GM23248 (cell line): ENCODE measurements at regions not wholly inside any gene's neighbourhood (a gene's known extent, or its start where the extent isn't known, plus 50 kb on each side); places are given as distances from the start of the nearest gene placed in this dataset.

Experiments used
- DNase-seq: peaks from one replicate; pipeline ENCODE4 v3.0.0-alpha.2; 2015
- H2AFZ ChIP-seq: fragments of 200-600 bp; sonication (generic); 2 replicates; pipeline ENCODE4 v1.6.1; 2016; ENCODE audit warnings: antibody characterized with exemption
- H3F3A ChIP-seq: fragments of 200-600 bp; sonication (generic); 2 replicates; pipeline ENCODE4 v1.6.1; 2016; ENCODE audit warnings: mild to moderate bottlenecking, antibody characterized with exemption, mixed run types; ENCODE audit not compliant: insufficient read depth
- H3K27ac ChIP-seq: fragments of 200-600 bp; sonication (generic); 2 replicates; pipeline ENCODE4 v1.5.1; 2016; ENCODE audit warnings: mild to moderate bottlenecking
- H3K27me3 ChIP-seq: fragments of 200-600 bp; sonication (generic); replicated peaks from 2 replicates; pipeline ENCODE4 v1.6.1; 2016; ENCODE audit warnings: mild to moderate bottlenecking; ENCODE audit not compliant: insufficient read depth
- H3K36me3 ChIP-seq: fragments of 200-600 bp; sonication (generic); 2 replicates; pipeline ENCODE4 v1.6.1; 2016; ENCODE audit warnings: low read depth, mild to moderate bottlenecking
- H3K4me1 ChIP-seq: fragments of 200-600 bp; sonication (generic); 2 replicates; pipeline ENCODE4 v1.6.1; 2016; ENCODE audit warnings: mild to moderate bottlenecking; ENCODE audit not compliant: insufficient read depth
- H3K4me2 ChIP-seq: fragments of 200-600 bp; sonication (generic); one replicate; pipeline ENCODE4 v1.6.1; 2016; ENCODE audit warnings: mild to moderate bottlenecking; ENCODE audit not compliant: unreplicated experiment
- H3K4me3 ChIP-seq: fragments of 200-600 bp; sonication (generic); 2 replicates; pipeline ENCODE4 v1.5.1; 2016; ENCODE audit warnings: mild to moderate bottlenecking
- H3K79me2 ChIP-seq: fragments of 200-600 bp; sonication (generic); 2 replicates; pipeline ENCODE4 v1.6.1; 2016; ENCODE audit warnings: mild to moderate bottlenecking; ENCODE audit not compliant: insufficient read depth
- H3K9ac ChIP-seq: fragments of 200-600 bp; sonication (generic); 2 replicates; pipeline ENCODE4 v1.6.1; 2016; ENCODE audit warnings: mild to moderate bottlenecking
- H3K9me2 ChIP-seq: fragments of 200-600 bp; sonication (generic); 2 replicates; pipeline ENCODE4 v1.6.1; 2016; ENCODE audit warnings: mixed run types, mild to moderate bottlenecking, moderate library complexity; ENCODE audit not compliant: insufficient read depth
- H3K9me3 ChIP-seq: fragments of 200-600 bp; sonication (generic); one replicate; pipeline ENCODE4 v1.6.1; 2017; ENCODE audit warnings: low read depth
- H4K20me1 ChIP-seq: fragments of 200-600 bp; sonication (generic); 2 replicates; pipeline ENCODE4 v1.6.0; 2016; ENCODE audit not compliant: insufficient read depth
- EZH2 ChIP-seq: fragments of 200-600 bp; sonication (generic); IDR thresholded peaks from 2 replicates; pipeline ENCODE4 v1.6.1; 2018; ENCODE audit warnings: antibody characterized with exemption, mild to moderate bottlenecking; ENCODE audit not compliant: insufficient read depth, poor library complexity, severe bottlenecking
- EZH2phosphoT487 ChIP-seq: fragments of 200-600 bp; sonication (generic); IDR thresholded peaks from 2 replicates; pipeline ENCODE4 v1.6.1; 2018; ENCODE audit warnings: antibody characterized with exemption, moderate library complexity, mild to moderate bottlenecking, low read depth; ENCODE audit not compliant: insufficient read depth
- WGBS, 2 experiments: methylation state at CpG; one replicate each; pipeline ENCODE4 v1.1.6; 2015 to 2017; ENCODE audit warnings: low lambda C conversion rate in 2 of 2, low coverage in 1 of 2; ENCODE audit errors: missing lambda C conversion rate in 2 of 2; 5-methylcytosine and 5-hydroxymethylcytosine counted together
- in situ Hi-C: fragments of 300-500 bp; cut with MboI; formaldehyde crosslinking; loops from 2 replicates; pipeline ENCODE4 v1.15.0; 2020

DNA sequence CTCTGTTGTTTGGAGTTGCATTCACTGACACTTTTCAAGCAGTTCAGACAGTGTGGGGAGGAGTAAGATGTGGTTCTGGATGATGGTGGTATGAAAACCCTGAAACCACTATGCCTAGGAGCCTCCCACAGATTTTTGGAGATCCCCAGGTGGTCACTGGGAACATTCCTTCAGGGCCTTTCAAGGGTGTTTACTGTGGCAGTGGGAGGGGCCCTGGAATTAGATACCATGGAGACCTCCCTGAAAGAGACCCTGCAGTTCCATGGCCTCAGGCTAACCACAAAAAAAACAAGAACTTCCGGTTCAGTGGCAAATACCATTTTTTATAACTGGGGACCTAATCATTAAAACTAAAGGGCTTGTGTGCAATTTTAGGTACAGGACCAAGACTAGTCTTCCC, 79.9 kb downstream of the TMEM100 start:
- no peaks in the 10 kb centered on the region for H3K79me2 ChIP-seq
- no peak overlapping the region for H2AFZ ChIP-seq
- no peak for DNase-seq
- no peaks in the 10 kb centered on the region for H3K27me3 ChIP-seq
- WGBS, 2 experiments = 93 to 96% methylated on average over 1 of the region's 1 CpG
- H3K4me1 ChIP-seq = 0 out of 2 replicates have a peak, but pooled peaks cover 4% of the 10 kb centered on the region
- H3K27ac ChIP-seq = no peak overlapping the region
- in situ Hi-C loops = no loop called here
- no peaks in the 10 kb centered on the region for H3F3A ChIP-seq
- H3K9ac ChIP-seq = no peak overlapping the region
- no peak for TF ChIP-seq EZH2phosphoT487
- no peak for TF ChIP-seq EZH2
- no peaks in the 10 kb centered on the region for H3K36me3 ChIP-seq
- H3K9me2 ChIP-seq = no peaks in the 10 kb centered on the region
- H3K4me2 ChIP-seq = no peak overlapping the region
- no peaks in the 10 kb centered on the region for H4K20me1 ChIP-seq
- no peak overlapping the region for H3K4me3 ChIP-seq
- no peaks in the 10 kb centered on the region for H3K9me3 ChIP-seq

DNA sequence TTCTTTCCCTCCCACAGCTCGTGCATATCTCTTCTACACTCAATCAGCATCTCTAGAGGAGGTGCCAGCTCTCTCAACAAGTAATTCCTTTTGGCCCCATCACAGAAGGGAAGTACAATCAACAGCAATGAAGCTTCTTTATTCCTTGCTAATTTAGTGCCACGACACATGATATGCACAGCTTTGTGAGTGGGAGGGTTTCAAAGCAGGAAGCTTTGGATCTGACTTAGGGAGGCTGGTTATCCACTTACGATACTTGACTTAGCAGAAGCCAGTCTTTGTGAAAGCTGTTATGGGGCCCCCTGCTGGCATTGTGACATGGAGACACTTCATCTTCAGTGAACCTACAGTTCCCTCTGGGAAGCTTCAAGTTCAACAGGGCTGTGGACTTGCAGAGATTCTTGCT, 81.0 kb downstream of the TMEM100 start:
- DNase-seq = peak; percentile 74
- Histone ChIP-seq H3K79me2 (no peaks in the 10 kb centered on the region), H2AFZ (no peak overlapping the region), H3K36me3 (no peaks in the 10 kb centered on the region), H3K9me2 (no peaks in the 10 kb centered on the region), H3K4me2 (no peak overlapping the region), H4K20me1 (no peaks in the 10 kb centered on the region), H3K4me1 (no peaks in the 10 kb centered on the region), H3K27ac (no peak overlapping the region), H3F3A (no peaks in the 10 kb centered on the region), H3K9me3 (no peaks in the 10 kb centered on the region), H3K9ac (no peak overlapping the region), H3K27me3 (no peaks in the 10 kb centered on the region), H3K4me3 (no peak overlapping the region)
- TF ChIP-seq EZH2phosphoT487 (no peak), EZH2 (no peak)
- in situ Hi-C loops = no loop called here
- 41 to 42% methylated on average over 3 of the region's 3 CpGs for WGBS, 2 experiments

DNA sequence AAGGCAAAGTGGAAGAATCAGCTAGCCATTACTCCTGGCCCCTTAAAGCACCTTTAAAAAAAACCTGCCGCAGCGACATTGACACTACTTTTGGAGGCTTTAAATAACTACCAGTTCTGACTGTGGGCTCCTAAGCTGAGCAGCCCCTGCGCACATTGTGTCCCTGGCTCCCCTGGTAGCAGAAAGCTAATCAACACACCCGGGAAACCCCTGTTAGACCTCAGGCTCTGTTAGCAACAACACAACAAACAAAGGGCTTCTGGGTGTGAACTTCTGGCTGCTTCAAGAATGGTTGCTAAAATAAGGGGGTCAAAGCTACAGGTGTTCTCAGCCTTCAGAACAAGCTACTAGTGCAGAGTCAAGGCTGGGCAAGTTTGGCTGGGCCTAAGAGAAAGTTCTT, 83.6 kb downstream of the TMEM100 start:
- Histone ChIP-seq H3K36me3 (no peaks in the 10 kb centered on the region), H2AFZ (no peak overlapping the region), H3K27ac (no peak overlapping the region), H3K9ac (no peak overlapping the region), H3K27me3 (no peaks in the 10 kb centered on the region), H3K9me3 (no peaks in the 10 kb centered on the region), H3F3A (no peaks in the 10 kb centered on the region), H3K4me2 (no peak overlapping the region), H3K9me2 (no peaks in the 10 kb centered on the region), H3K4me1 (no peaks in the 10 kb centered on the region; the same call in 1 of the 2 replicates), H4K20me1 (no peaks in the 10 kb centered on the region), H3K79me2 (no peaks in the 10 kb centered on the region), H3K4me3 (no peak overlapping the region)
- 67 to 70% methylated on average over 4 of the region's 4 CpGs for whole genome bisulfite sequencing, 2 experiments
- no peak for DNase-seq
- TF ChIP-seq EZH2 = no peak
- no peak for TF ChIP-seq EZH2phosphoT487
- in situ Hi-C loops = no loop called here

DNA sequence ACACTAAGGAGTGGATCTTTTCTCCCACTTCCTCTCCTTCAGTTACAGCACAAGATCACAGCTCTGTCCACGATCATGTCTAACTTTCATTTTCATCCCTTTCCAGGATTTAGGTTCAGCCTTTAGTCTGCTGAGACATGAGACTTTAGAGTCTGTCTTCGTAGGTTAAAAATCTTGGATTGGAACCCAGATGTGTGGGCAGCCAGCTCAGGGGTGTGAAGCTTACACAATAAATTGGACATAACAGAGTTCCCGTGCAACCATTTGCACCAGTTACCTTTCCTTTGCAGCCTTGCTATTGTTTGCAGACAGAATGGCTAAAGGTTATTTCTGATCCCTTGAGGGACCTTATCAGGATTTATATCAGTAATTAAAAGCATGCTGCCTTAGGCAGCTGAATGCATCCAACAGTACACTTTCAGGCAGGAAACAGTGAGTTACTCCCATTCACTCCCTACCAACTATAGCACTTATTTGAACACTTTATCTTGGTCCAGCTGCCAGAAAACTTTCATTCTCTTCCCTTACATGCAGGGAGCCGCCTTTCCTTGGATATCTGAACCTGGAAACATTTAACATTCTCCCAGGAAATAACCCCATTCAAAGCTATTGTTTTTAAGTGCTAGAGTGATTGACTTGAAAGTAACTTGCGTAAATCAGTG, 87.3 kb downstream of the TMEM100 start:
- no peaks in the 10 kb centered on the region; the same call in 1 of the 2 replicates for H3K4me1 ChIP-seq
- H3K9me2 ChIP-seq = no peaks in the 10 kb centered on the region
- H3K79me2 ChIP-seq = no peaks in the 10 kb centered on the region
- no peaks in the 10 kb centered on the region for H3K27me3 ChIP-seq
- H3K9ac ChIP-seq = no peak overlapping the region
- H3K27ac ChIP-seq = no peak overlapping the region
- peak overlapping the region; percentile 70 for H3K4me2 ChIP-seq
- in situ Hi-C loops = no loop called here
- H4K20me1 ChIP-seq = no peaks in the 10 kb centered on the region
- DNase-seq = peak; percentile 35
- no peaks in the 10 kb centered on the region for H3K9me3 ChIP-seq
- peak overlapping the region; percentile 46; the same call in 1 of the 2 replicates for H3K4me3 ChIP-seq
- TF ChIP-seq EZH2phosphoT487 = no peak
- TF ChIP-seq EZH2 = no peak
- WGBS, 2 experiments = 36 to 40% methylated on average over 5 of the region's 5 CpGs
- H2AFZ ChIP-seq = peak overlapping the region; percentile 47; the same call in 1 of the 2 replicates
- H3K36me3 ChIP-seq = no peaks in the 10 kb centered on the region
- H3F3A ChIP-seq = no peaks in the 10 kb centered on the region
